ENCODE measurements at regions not wholly inside any gene's neighbourhood (a gene's known extent, or its start where the extent isn't known, plus 50 kb on each side); places are given as distances from the start of the nearest gene placed in this dataset.
"Not testable (repeated sequence)": the region's sequence is repeated elsewhere in the genome, so short reads cannot be mapped to it uniquely, and the experiment has no call there.

DNA sequence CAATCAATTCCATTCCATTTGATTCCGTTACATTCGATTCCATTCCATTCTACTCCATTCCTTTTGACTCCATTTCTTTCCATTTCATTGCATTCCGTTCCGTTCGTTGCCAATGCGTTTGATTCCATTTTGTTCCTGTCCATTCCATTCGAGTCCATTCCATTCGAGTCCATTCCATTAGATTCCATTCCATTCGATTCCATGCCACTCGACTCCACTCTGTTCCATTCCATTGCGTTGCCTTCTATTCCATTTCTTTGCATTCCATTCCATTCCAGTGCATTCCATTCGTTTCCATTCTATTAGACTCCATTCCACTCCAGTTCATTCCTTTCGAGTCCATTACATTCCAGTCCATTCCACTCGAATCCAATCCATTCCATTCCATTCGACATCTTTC lies 2587.5 kb upstream of the TPTE start:
- Histone ChIP-seq H3K9me3 (peaks cover 0 to 93% (median 43%) of the 10 kb centered on the region in 4 donors), H3K4me1 (no peaks in the 10 kb centered on the region), H3K27me3 (no peaks in the 10 kb centered on the region), H3K4me3 (no peak overlapping the region), H3K36me3 (no peaks in the 10 kb centered on the region), H3K27ac (no peak overlapping the region)
- DNase-seq (no peak), ATAC-seq (ENCODE audit: low FRiP score in 2 of 2) (no peak)
- 73 to 79% methylated on average over 15 of the region's 15 CpGs for WGBS, 2 donors
- no peak for TF ChIP-seq POLR2A (IDR thresholded peaks at IDR 0.05)
- no peak for TF ChIP-seq POLR2AphosphoS5 (IDR thresholded peaks at IDR 0.05)
- no peak for TF ChIP-seq EP300 (IDR thresholded peaks at IDR 0.05)
- TF ChIP-seq, protein P1, sequence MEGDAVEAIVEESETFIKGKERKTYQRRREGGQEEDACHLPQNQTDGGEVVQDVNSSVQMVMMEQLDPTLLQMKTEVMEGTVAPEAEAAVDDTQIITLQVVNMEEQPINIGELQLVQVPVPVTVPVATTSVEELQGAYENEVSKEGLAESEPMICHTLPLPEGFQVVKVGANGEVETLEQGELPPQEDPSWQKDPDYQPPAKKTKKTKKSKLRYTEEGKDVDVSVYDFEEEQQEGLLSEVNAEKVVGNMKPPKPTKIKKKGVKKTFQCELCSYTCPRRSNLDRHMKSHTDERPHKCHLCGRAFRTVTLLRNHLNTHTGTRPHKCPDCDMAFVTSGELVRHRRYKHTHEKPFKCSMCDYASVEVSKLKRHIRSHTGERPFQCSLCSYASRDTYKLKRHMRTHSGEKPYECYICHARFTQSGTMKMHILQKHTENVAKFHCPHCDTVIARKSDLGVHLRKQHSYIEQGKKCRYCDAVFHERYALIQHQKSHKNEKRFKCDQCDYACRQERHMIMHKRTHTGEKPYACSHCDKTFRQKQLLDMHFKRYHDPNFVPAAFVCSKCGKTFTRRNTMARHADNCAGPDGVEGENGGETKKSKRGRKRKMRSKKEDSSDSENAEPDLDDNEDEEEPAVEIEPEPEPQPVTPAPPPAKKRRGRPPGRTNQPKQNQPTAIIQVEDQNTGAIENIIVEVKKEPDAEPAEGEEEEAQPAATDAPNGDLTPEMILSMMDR (IDR thresholded peaks at IDR 0.05), result no peak

DNA sequence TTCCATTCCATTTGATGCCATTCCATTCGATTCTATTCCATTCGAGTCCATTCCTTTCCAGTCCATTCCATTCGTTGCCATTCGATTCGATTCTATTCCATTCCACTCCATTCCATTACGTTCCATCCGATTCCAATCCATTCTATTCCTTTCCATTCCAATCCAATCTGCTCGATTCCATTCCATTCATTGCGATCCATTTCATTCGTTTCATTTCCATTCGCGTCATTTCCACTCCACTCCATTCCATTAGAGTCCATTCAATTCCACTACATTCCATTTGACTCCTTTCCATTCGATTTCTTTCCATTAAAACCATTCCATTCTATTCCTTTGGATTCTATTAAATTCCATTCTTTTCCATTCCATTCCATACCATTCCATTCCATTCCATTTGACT lies 2584.1 kb upstream of the TPTE start:
- not testable (repeated sequence) for ATAC-seq (ENCODE audit: low FRiP score in 2 of 2); DNase-seq; H3K27me3 ChIP-seq; H3K4me1 ChIP-seq; H3K36me3 ChIP-seq; H3K4me3 ChIP-seq; H3K27ac ChIP-seq
- WGBS, 2 donors, result 77 to 79% methylated on average over 13 of the region's 13 CpGs
- H3K9me3 ChIP-seq, result peaks cover 0 to 98% (median 42%) of the 10 kb centered on the region in 4 donors

DNA sequence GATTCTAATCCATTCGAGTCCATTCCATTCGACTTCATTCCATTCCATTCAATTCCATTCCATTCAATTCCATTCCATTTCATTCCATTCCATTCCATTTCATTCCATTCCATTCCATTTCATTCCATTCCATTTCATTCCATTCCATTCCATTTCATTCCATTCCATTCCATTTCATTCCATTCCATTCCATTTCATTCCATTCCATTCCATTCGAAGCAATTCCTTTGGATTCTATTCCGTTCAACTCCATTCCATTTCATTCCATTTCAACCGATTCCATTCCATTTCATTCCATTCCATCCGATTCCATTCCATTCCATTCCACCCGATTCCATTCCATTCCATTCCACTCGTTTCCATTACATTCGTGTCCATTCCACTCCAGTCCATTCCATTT lies 2583.2 kb upstream of the TPTE start:
- ATAC-seq (ENCODE audit: low FRiP score in 2 of 2), result peak in 1 of 2 donors; percentile 23
- H3K9me3 ChIP-seq, result peaks cover 0 to 98% (median 42%) of the 10 kb centered on the region in 4 donors
- H3K4me3 ChIP-seq, DNase-seq, H3K4me1 ChIP-seq, H3K27me3 ChIP-seq, H3K36me3 ChIP-seq, H3K27ac ChIP-seq: not testable (repeated sequence)
- WGBS, 2 donors, result 71 to 76% methylated on average over 9 of the region's 9 CpGs

DNA sequence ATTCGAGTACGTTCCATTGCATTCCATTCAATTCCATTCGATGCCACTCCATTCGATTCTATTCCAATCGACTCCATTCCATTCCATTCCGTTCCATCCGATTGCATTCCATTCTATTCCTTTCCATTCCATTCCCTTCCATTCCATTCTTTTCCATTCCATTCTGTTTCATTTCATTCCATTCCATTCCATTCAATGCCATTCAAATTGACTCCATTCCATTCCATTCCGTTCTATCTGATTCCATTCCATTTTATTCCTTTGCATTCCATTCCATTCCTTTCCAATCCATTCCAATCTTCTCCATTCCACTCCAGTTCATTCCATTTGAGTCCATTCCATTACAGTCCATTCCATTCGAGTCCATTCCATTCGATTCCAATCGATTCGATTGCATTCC lies 2580.0 kb upstream of the TPTE start:
- WGBS, 2 donors, result 78 to 85% methylated on average over 12 of the region's 12 CpGs

DNA sequence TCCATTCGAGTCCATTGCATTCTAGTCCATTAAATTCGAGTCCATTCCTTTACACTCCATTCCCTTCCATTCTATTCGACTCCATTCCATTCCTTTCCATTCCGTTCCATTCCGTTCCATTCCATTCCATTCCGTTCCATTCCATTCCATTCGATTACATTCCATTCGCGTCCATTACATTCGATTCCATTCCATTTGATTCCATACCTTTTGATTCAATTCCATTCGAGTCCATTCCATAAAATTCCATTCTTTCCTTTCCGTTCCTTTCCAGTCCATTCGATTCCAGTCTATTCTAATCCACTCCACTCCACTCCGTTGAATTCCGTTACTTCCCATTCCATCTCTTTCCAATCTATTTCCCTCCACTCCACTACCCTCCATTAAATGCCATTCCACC lies 2579.2 kb upstream of the TPTE start:
- not testable (repeated sequence) for H3K36me3 ChIP-seq; H3K27ac ChIP-seq; H3K27me3 ChIP-seq; H3K4me1 ChIP-seq; DNase-seq; ATAC-seq (ENCODE audit: low FRiP score in 2 of 2); H3K4me3 ChIP-seq
- WGBS, 2 donors, result 72 to 79% methylated on average over 15 of the region's 15 CpGs
- H3K9me3 ChIP-seq, result peaks cover 0 to 99% (median 55%) of the 10 kb centered on the region in 4 donors

More for the DNA sequence above, 2580.0 kb upstream of the TPTE start:
- not testable (repeated sequence) for ATAC-seq (ENCODE audit: low FRiP score in 2 of 2); DNase-seq; H3K4me1 ChIP-seq; H3K4me3 ChIP-seq; H3K36me3 ChIP-seq; H3K27me3 ChIP-seq; H3K27ac ChIP-seq
- peaks cover 0 to 98% (median 53%) of the 10 kb centered on the region in 4 donors for H3K9me3 ChIP-seq

DNA sequence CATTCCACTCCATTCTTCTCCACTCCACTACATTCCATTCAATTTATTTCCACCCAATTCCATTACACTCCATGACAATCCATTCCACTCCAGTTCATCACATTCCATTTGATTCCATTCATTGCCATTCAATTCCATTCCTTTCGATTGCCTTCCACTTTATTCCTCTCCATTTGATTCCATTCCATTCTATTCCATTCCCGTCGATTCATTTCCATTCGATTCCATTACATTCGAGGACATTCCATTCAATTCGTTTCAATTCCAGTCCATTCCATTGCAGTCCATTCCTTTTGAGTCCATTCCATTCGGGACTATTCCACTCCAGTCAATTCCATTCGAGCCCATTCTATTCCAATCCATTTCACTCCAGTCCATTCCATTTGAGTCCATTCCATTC lies 2577.8 kb upstream of the TPTE start:
- not testable (repeated sequence) for H3K27me3 ChIP-seq; DNase-seq; H3K4me3 ChIP-seq; H3K27ac ChIP-seq; ATAC-seq (ENCODE audit: low FRiP score in 2 of 2); H3K4me1 ChIP-seq; H3K36me3 ChIP-seq
- 75 to 77% methylated on average over 8 of the region's 8 CpGs for WGBS, 2 donors
- peaks cover 2 to 97% (median 49%) of the 10 kb centered on the region in 4 donors for H3K9me3 ChIP-seq

DNA sequence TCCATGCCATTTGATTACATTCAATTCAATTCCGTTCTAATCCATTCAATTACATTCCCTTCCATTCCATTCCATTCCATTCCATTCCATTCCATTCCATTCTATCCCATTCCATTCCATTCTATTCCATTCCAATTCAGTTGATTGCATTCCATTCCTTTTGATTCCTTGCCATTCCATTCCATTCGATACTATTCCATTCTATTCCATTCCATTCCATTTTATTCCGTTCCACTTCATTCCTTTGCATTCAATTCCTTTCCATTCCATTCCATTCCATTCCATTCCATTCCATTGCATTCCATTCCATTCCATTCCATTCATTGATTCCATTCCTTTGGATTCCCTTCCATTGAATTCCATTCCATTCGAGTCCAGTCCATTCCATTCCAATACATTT lies 2574.0 kb upstream of the TPTE start:
- 53 to 56% methylated on average over 4 of the region's 4 CpGs for WGBS, 2 donors
- H3K9me3 ChIP-seq, result peaks cover 23 to 97% (median 59%) of the 10 kb centered on the region in 4 donors
- TF ChIP-seq POLR2A (IDR thresholded peaks at IDR 0.05), result no peak
- TF ChIP-seq, protein P1 (IDR thresholded peaks at IDR 0.05), result no peak
- no peak for TF ChIP-seq POLR2AphosphoS5 (IDR thresholded peaks at IDR 0.05)
- TF ChIP-seq EP300 (IDR thresholded peaks at IDR 0.05), result no peak
- H3K27me3 ChIP-seq, result no peaks in the 10 kb centered on the region
- H3K27ac ChIP-seq, result no peak overlapping the region
- no peak overlapping the region for H3K4me3 ChIP-seq
- no peaks in the 10 kb centered on the region for H3K4me1 ChIP-seq
- H3K36me3 ChIP-seq, result no peaks in the 10 kb centered on the region
- no peak for ATAC-seq (ENCODE audit: low FRiP score in 2 of 2)
- DNase-seq, result no peak

DNA sequence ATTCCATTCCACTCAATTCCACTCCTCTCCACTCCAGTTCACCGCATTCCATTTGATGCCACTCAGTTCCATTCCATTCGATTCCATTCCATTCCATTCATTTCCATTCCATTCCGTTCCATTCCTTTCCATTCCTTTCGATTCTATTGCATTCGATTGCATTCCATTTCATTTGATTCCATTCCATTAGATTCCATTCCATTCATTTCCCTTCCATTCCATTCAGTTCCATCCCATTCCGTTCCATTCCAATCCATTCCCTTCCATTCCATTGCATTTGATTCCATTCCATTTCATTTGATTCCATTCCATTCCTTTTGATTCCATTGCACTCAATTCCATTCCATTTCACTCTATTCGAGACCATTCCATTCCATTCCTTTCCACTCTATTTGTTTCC lies 2572.7 kb upstream of the TPTE start:
- H3K4me3 ChIP-seq, H3K36me3 ChIP-seq, H3K27me3 ChIP-seq, H3K4me1 ChIP-seq, DNase-seq, H3K27ac ChIP-seq: not testable (repeated sequence)
- 73 to 81% methylated on average over 7 of the region's 7 CpGs for WGBS, 2 donors
- peaks cover 19 to 97% (median 66%) of the 10 kb centered on the region in 4 donors for H3K9me3 ChIP-seq
- ATAC-seq (ENCODE audit: low FRiP score in 2 of 2), result peak in 1 of 2 donors; percentile 1

DNA sequence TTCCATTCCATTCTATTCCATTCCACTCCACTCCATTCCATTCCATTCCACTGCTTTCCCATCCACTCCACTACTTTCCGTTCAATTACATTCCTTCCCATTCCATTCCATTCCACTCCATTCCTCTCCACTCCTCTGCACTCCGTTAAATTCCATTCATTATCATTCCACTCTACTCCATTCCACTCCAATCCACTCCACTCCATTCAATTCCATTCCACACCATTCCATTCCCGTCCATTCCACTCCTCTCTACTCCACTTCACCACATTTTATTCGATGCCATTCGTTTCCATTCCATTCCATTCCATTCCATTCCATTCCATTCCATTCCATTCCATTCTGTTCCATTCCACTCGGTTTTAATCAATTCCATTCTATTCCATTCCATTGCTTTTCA lies 2571.5 kb upstream of the TPTE start:
- H3K9me3 ChIP-seq, result peaks cover 14 to 95% (median 72%) of the 10 kb centered on the region in 4 donors
- not testable (repeated sequence) for H3K27me3 ChIP-seq; ATAC-seq (ENCODE audit: low FRiP score in 2 of 2); H3K27ac ChIP-seq; H3K4me1 ChIP-seq; H3K4me3 ChIP-seq; H3K36me3 ChIP-seq; DNase-seq
- 36 to 49% methylated on average over 6 of the region's 6 CpGs for WGBS, 2 donors

Measured in upper lobe of left lung (tissue), 6 donors.